HG02870 (cell line): ENCODE measurements at regions not wholly inside any gene's neighbourhood (a gene's known extent, or its start where the extent isn't known, plus 50 kb on each side); places are given as distances from the start of the nearest gene placed in this dataset.
"Not testable (repeated sequence)": the region's sequence is repeated elsewhere in the genome, so short reads cannot be mapped to it uniquely, and the experiment has no call there.

Experiments
- ATAC-seq: cut with Tn5 transposase; IDR thresholded peaks from one replicate; pipeline ENCODE4 v1.9.1; 2021; ENCODE audit warnings: mild to moderate bottlenecking, moderate library complexity; ENCODE audit not compliant: unreplicated experiment

DNA sequence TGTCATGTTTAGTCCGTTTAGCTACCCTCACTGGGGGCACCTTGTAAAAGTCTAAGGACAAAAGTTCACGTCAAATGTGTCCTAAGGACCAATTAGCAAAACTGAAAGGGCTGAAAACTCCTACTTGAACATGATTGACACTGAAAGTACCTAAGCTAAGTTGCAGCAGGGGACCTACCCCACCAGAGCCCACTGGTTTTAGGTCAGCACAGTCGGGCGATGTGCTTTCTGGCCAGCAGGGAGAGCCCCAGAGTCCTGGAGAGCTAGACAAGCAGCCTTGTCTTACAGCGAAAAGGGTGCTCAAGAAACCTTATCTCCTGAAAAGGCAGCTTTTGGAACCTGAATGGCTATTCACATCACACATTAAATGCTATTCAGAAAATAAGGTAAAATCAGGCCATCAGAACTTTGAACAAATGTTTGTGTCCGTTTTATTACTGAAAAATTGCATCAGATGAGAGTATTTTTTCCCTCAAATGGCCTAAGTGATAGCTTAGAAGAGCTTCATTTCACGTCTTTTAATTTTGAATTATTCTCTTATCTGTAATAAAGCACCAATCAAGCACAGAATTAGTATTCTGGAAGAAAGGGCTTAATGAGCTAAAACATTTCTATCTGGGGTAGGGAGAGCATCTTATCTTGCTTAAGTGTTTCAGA lies 52.2 kb upstream of the MKI67 start:
- ATAC-seq = no peak

DNA sequence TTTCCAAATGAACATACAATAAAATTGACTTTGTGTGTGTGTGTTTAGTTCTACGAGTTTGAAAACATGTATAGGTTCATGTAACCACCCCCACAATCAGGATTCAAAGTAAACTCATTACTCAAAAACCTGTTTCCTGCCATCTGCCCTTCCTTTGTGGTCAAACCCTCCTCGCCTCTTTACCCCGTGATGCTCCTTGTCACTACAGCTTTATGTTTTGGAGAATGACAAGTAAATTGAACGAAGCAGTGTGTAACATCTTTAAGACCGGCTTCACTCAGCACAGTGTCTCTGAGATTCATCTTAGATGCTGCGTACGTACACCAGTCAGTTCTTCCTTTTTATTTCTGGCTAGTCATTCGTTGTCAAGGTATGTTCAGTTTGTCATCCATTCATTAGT lies 54.6 kb upstream of the MKI67 start:
- ATAC-seq = no peak

DNA sequence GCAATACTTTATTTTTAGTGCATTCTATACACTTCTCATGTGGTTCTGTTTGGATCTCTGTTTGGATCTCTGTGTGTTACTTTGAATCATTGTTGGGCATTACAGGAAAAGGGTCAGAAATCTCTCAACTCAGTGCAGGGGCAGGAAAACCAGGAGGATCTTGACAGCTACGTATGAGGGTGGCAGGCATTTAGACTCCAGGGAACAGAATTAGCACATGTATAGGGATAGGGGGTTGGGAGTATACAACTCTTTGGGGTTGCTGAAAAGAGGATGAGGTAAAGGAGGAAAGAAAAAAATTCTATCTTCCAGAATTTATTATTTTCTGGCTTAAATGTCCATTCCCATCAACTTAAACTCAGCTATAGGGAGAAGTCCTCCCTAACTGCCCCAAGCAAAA lies 59.4 kb upstream of the MKI67 start:
- no peak for ATAC-seq

DNA sequence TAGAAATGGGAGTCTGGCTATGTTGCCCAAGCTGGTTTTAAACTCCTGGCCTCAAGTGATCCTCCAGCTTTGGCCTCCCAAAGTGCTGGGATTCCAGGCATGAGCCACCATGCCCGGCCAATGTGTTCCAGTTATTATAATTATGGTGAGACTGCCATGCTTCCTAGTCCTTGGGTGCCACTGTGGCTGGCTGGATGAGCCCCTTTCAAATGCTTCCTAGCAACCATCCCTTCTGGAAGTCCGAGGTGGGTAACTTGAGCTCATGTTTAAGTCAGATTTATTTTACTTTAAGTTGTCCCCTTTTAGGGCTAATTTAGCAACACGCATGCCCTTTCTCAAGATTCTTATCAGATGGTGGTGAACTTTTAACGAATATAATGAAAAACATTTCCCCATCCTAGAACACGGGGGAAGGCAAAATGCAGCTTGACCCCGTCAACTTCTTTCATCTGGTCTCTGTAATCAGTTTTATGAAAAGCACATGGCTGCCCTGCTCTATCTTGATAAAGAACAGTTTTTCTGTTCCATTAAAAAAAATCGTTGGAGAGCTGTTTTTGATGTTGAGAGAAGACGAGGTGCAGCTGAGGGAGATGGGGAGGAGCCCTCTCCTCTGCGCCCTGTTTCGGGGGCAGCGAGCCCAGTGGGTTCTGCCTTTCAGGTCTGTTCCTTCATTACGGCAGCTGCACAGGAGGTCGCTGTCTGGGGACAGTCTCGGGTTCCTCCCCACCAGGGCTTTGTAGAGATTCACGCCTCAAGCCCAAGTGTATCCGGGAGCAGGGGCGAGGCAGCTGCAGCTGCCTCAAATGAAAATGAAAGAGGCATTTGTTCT lies 61.0 kb upstream of the MKI67 start:
- ATAC-seq = no peak

DNA sequence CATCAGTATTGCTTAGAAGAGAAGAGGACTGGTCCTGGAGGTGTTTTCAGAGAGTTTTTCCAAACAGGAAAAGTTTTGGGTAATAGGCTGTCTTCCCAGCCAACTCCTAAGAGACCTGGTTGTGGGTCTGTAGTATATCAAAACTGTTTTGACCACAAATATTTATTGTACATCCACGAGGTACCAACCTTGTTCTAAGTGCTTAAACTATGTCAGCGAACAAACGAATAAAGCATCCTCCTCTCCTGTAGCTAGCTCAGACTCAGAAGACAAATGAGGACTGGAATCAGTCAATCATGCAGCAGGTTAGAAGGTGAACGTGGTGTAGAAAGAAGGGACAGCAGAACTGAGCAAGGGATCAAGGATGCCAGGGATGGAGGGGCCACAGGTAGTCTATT lies 61.6 kb upstream of the MKI67 start:
- ATAC-seq = no peak

DNA sequence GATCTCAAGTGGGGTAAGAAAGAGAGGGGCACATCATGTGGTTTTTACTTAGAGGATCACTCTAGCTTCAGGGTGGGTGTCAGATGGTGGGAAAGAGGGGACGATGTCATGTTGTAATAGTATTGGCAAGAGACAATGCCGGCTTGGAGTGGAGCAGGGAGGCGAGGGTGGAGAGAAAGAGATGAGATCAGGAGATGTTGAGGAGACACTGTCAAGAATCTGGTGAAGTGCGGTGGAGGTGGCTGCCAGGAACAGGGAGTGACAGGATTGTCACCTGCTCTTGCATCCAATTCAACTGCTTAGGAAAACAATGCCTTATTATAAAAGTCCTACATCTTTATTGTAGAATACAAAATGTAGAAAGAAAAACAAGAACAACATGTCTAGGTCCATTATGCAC lies 63.0 kb upstream of the MKI67 start:
- no peak for ATAC-seq

DNA sequence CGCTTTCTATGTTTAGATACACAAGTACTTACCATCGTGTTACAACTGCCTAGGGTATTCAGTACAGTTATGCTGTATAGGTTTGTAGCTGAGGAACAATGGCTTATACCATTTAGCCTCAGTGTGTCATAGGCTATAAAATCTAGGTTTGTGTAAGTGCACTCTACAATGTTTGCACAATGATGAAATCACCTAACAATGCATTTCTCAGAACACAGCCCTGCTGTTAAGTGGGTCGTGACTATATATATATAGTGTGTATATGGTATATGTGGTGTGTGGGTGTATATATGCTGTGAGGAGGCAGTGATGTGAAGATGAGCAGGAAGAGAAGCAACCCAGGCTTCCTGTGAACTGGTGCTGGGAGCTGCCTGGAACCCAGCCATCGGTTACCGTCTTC lies 65.6 kb upstream of the MKI67 start:
- no peak for ATAC-seq

DNA sequence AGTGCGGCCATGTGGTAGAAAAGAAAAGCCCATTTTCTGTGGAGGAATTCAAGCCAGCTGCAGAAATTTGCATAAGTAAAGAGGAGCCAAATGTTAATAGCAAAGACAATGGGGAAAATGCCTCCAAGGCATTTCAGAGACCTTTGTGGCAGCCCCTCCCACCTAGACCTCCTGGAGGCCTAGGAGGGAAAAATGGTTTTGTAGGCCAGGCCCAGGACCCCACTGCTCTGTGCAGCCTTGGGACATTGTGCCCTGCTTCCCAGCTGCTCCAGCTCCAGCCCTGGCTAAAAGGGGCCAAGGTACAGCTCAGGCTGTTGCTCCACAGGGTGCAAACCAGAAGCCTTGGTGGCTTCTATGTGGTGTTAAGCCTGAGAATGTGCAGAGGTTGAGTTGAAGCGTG lies 75.6 kb upstream of the MKI67 start:
- not testable (repeated sequence) for ATAC-seq

DNA sequence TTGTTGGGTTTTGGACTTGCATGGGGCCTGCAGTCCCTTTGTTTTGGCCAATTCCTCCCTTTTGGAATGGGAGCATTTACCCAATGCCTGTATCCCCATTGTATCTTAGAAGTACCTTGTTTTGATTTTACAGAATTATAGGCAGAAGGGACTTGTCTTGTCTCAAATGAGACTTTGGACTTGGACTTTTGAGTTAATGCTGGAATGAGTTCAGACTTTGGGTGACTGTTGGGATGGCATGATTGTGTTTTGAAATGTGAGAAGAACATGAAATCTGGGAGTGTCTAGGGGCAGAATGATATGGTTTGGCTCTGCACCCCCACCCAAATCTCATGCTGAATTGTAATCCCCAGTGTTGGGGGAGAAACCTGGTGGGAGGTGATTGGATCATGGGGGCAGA lies 76.8 kb upstream of the MKI67 start:
- no peak for ATAC-seq

DNA sequence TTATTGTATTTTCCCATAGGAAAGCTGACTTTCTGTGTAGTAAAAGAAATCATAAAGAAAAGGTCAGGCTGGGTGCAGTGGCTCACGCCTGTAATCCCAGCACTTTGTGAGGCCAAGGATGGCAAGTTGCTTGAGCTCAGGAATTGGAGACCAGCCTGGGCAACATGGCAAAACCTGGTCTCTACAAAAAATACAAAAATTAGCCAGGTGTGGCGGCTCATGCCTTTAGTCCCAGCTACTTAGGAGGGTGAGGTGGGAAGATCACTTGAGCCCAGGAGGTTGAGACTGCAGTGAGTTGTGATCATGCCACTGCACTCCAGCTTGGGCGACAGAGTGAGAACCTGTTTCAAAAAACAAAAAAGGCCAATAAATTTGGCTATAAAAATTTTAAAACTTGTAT lies 79.4 kb upstream of the MKI67 start:
- ATAC-seq = not testable (repeated sequence)

DNA sequence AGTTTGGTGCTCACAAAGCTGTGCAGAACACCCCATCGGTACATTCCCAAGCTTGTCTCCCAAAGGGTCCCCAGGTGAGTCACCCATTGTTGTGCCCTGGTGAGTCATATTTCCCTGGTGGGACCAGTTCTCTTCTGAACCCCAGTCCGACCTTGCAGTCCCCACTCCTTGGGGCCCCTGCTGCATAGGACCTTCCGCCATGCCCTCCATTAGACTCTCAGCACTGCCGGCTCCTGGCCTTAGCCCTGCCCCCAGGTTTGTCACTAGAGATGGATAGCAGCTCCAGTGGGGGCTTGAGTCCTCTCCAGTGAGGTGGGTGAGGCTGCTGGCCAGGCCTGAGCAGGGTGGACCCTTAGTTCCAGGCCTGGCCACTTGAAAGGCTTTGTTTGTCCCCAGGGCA lies 80.5 kb upstream of the MKI67 start:
- no peak for ATAC-seq

DNA sequence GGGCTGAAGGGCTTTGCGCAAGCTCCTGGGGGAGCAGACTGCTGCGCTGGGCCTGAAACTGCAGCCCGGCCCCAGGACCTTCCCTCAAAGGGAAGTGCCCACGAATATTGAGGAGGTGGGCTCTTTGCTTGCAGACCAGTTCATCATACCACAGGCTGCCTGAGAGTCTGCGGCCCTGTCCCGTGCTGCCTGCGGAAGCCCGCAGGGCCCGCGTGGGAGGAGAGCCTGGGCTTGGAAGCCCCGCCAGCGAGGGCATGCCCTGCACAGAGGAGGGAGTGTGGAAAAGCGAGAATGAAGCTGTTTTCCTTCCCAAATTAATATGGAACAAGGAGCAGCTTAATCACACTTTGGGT lies 83.6 kb upstream of the MKI67 start:
- ATAC-seq = no peak

DNA sequence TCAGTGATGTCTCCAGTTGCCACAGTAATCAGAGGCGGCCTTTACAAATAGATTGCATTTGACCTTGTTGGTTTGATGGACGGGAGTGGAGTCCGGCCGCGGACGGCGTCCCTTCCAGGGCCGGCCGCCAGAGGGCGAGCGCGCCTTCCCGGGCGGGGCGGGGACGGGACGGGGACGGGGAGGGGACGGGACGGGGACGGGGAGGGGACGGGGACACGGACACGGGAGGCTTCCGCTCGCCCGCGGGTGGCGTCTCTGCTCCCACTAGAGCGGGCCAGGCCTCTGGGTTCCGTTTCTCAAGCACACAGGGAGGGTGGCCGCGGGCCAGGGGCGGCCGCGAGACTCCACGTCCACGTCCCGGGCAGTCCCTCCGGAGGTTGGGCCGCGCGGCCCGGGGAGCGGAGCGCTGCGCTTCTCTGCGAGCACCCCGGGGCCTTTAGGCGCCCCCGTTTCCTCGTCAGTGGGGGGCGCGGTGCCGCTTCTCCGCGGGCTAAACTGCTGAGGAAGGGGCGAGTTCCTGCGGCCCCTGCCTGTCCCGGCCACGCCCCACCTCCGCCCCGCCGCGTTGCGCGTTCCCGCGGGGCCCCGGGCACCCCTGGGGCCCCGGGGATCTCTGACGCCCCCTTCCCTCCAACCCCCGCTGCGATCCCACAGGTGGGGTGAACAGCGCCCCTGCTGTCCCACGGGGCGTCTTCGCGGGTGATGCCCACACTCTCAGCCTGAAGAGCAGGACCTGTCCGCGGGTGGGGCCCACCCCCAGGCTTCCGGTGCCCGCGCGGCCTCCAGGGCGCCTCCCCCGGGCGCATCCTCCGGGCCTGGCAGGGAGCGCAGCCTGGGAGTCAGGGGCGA lies 84.2 kb upstream of the MKI67 start:
- ATAC-seq = no peak

DNA sequence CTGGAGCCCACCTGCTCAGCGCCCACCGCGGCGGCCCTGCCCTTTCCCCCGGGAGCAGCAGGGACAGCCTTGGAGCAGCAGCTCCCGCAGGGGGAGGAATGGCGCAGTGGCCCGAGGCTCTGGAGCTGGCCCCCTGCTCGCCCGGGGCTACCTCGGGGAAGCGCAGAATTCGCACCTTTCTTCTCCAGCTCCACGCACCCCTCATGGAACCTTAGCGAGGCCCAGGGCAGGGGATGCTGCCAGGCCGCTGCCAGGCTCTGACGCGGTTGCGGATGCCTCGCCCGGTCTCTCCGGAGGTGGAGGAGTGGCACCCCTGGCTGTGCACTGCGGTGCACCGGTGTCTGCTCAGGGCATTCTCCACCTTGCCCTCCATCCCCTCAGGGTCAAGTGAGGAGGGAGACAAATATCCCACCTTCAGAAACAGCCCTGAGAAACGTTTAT lies 84.9 kb upstream of the MKI67 start:
- ATAC-seq = no peak

DNA sequence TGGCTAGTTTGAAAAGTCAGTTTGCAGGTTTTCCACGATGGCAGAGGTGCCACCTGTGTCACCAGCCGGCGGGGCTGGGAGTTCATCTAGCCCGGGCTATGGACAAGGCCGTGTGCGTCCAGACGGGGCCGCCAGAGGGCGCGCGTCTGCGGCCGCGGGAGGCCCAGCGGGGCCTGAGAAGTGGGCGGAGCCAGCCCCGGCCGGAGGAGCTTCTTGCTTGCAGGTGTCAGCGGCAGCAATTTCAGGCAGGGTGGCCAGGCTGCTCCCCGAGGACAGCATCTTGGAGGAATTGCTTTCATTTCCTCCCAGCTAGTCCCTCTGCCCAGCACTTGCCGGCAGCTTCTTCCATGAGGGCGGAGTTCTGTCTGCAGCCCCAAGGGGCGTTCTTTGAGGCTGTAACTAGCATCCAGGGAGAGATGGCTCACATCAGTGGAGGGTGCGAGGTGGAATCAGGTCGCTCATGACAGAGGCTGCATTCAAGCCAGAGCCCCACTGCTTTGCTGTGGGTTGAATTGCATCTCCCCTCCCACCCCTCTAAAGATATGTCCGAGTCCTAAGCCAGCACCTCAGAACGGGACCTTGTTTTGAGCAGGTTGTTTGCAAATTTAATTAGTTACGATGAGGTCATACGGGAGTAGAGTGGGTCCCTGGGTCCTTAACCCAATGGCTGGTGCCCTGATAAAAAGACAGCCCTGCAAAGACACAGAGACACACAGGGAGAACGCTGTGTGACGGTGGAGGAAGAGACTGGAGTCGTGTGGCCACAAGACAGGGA lies 85.9 kb upstream of the MKI67 start:
- ATAC-seq = peak; percentile 96

DNA sequence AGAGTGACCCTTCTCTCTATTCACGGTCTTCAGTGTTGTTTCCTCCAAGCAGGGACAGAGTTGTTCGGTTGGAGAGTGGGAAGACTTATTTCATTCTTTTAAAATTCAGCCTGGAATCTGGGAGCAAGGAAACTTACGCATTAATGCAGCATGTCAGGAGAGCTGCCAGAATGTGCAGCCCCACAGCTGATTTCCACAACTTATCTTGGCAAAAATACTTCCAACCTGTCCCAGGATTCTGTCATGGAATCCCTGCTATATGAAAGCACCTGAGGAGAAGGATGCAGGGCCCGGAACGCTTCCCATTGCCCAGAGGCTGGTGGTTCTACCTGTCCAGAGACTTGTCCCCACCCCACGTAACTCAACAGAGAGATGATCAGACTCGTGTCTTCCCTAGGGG lies 86.9 kb upstream of the MKI67 start:
- no peak for ATAC-seq

DNA sequence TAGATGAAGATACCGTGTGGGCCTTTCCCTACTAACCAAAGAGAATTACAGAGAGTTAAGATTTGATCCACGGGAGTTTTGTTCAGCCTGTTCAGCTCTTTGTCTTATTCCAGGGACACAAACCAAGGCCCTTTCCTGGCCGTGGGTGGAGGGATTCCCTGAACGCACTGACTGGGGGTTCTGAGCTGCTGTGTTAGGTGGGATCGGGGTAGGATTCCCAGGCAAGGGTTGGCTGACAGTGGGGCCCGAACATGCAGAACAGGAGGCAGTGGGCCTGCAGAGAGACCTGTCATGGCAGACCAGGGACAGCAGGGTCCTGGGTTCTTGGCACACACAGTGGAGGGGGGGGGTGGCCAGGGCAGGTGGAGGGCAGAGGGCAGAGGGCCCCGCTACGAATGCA lies 89.5 kb upstream of the MKI67 start:
- ATAC-seq = no peak

DNA sequence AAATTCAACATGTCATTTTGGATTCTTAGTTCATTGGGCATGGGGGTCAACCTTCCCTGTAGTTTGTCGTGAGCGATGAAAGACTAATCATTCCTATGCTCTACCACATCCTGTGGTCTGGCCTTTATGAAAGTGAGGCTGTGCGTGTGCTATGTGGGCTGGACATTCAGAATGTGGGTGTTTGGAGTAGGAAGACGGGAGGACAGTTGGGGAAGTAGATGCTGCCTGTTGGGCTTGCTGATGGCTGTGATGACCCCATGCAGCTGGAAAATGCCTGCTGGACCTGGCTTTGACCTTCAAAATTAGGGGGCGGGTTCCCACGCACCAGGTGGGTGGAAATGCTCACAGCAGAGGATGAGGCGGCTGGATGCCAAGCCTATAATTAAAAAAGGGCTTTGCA lies 90.9 kb upstream of the MKI67 start:
- no peak for ATAC-seq

DNA sequence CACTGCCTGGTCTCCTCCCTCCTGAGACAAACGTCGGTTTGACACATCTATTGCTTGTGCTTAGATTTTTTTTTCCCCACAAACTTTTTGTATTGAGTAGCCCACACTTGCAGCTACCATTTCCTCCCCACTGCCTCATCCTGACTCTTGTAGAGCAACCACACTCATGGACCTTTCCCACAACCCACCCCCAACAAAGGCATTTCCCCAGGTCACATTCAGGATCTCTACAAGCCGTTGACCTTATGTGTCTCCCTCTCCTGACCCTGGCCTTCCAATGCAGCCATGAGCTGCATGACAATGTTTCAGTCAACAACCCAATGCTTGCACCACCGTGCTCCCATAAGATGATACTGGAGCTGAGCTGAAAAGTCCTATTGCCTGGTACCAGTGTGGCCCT lies 91.9 kb upstream of the MKI67 start:
- no peak for ATAC-seq

DNA sequence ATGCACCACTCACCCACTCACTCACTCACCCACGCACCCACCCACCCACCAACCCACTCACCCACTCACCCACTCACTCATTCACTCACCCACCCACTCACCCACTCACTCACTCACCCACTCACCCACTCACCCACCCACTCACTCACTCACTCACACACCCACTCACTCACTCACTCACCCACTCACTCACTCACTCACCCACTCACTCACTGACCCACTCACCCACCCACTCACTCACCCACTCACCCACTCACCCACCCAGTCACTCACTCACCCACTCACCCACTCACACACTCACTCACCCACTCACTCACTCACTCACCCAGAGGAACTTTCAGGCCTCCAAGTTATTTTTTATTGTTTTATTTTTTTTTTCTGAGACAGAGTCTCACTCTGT lies 93.1 kb upstream of the MKI67 start:
- ATAC-seq = no peak

DNA sequence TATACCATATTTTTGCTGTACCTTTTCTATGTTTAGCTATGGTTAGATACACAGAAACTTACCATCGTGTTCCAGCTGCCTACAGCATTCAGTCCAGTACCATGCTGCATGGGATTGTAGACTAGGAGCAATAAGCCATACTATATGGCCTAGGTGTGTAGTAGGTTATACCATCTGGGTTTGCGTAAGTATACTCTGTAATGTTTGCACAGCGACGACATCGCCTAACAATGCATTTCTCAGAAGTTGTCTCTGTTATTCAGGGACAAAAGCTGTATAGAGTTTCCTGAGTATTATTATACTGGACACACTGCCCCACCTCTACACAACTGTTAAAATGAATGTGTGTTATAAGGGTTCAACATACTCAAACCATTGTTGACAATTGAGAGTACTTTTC lies 93.8 kb upstream of the MKI67 start:
- ATAC-seq = no peak
